ENCODE measurements at regions not wholly inside any gene's neighbourhood (a gene's known extent, or its start where the extent isn't known, plus 50 kb on each side); places are given as distances from the start of the nearest gene placed in this dataset.

- no peaks in the 10 kb centered on the region for H3K27me3 ChIP-seq (ENCODE audit: control insufficient read depth, extremely low read depth, insufficient read depth, low read length)
- H3K9ac ChIP-seq (ENCODE audit: control insufficient read depth, extremely low read depth, insufficient read depth, low read length), result no peak overlapping the region
- H3K4me3 ChIP-seq (ENCODE audit: control insufficient read depth in 2 of 3, extremely low read depth in 1 of 3, insufficient read depth in 2 of 3, low read depth in 1 of 3, low read length in 3 of 3), result no peak overlapping the region
- dilution Hi-C loops (cut with MboI; ENCODE audit: extremely low pct_ligation_motif_present, low sequenced_read_pairs), result no loop called here
- H3K9me1 ChIP-seq (ENCODE audit: control insufficient read depth, extremely low read depth, insufficient read depth, low read length), result no peaks in the 10 kb centered on the region
- TF ChIP-seq EZH2 (IDR thresholded peaks at IDR 0.05; ENCODE audit: low read length), result no peak
- TF ChIP-seq, protein P1, sequence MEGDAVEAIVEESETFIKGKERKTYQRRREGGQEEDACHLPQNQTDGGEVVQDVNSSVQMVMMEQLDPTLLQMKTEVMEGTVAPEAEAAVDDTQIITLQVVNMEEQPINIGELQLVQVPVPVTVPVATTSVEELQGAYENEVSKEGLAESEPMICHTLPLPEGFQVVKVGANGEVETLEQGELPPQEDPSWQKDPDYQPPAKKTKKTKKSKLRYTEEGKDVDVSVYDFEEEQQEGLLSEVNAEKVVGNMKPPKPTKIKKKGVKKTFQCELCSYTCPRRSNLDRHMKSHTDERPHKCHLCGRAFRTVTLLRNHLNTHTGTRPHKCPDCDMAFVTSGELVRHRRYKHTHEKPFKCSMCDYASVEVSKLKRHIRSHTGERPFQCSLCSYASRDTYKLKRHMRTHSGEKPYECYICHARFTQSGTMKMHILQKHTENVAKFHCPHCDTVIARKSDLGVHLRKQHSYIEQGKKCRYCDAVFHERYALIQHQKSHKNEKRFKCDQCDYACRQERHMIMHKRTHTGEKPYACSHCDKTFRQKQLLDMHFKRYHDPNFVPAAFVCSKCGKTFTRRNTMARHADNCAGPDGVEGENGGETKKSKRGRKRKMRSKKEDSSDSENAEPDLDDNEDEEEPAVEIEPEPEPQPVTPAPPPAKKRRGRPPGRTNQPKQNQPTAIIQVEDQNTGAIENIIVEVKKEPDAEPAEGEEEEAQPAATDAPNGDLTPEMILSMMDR (optimal IDR thresholded peaks at IDR 0.05 in 1 of 3, IDR thresholded peaks at IDR 0.05 in 1 of 3, conservative IDR thresholded peaks at IDR 0.05 in 1 of 3; ENCODE audit: extremely low read depth in 1 of 3, insufficient read depth in 2 of 3, low read length in 3 of 3), result no peak
- no peak overlapping the region for H3K4me2 ChIP-seq (ENCODE audit: control insufficient read depth, extremely low read depth, insufficient read depth, low read depth, low read length)
- no peaks in the 10 kb centered on the region for H3K4me1 ChIP-seq (ENCODE audit: control insufficient read depth, extremely low read depth, insufficient read depth, low read length)
- FAIRE-seq, result no peak
- no peaks in the 10 kb centered on the region for H3K36me3 ChIP-seq (ENCODE audit: control insufficient read depth in 2 of 2, extremely low read depth in 1 of 2, insufficient read depth in 2 of 2, low read length in 2 of 2)
- DNase-seq (ENCODE audit: low read depth, low spot score), result no peak
- no peak overlapping the region for H3K27ac ChIP-seq (ENCODE audit: control insufficient read depth, insufficient read depth, low read length)
- no peaks in the 10 kb centered on the region for H3K9me3 ChIP-seq (ENCODE audit: control insufficient read depth, low read depth, low read length)
- no peaks in the 10 kb centered on the region for H3K79me2 ChIP-seq (ENCODE audit: control insufficient read depth, insufficient read depth, low read length)
- no peaks in the 10 kb centered on the region for H4K20me1 ChIP-seq (ENCODE audit: control insufficient read depth, extremely low read depth, insufficient read depth, low read length)
- H2AFZ ChIP-seq (ENCODE audit: control insufficient read depth, low read length), result no peak overlapping the region
These were observed 186.9 kb upstream of the SATB1 start for GRCh38 chr3:18611991-18612390.

GRCh38 chr3:18609187-18609586, 184.0 kb upstream of the SATB1 start:
- H3K9me3 ChIP-seq (ENCODE audit: control insufficient read depth, low read depth, low read length), result no peaks in the 10 kb centered on the region
- no peak overlapping the region for H2AFZ ChIP-seq (ENCODE audit: control insufficient read depth, low read length)
- no peaks in the 10 kb centered on the region for H3K27me3 ChIP-seq (ENCODE audit: control insufficient read depth, extremely low read depth, insufficient read depth, low read length)
- no peaks in the 10 kb centered on the region for H4K20me1 ChIP-seq (ENCODE audit: control insufficient read depth, extremely low read depth, insufficient read depth, low read length)
- dilution Hi-C loops (cut with MboI; ENCODE audit: extremely low pct_ligation_motif_present, low sequenced_read_pairs), result no loop called here
- no peak overlapping the region for H3K27ac ChIP-seq (ENCODE audit: control insufficient read depth, insufficient read depth, low read length)
- FAIRE-seq, result no peak
- no peak overlapping the region for H3K9ac ChIP-seq (ENCODE audit: control insufficient read depth, extremely low read depth, insufficient read depth, low read length)
- no peaks in the 10 kb centered on the region for H3K4me1 ChIP-seq (ENCODE audit: control insufficient read depth, extremely low read depth, insufficient read depth, low read length)
- no peak overlapping the region for H3K4me3 ChIP-seq (ENCODE audit: control insufficient read depth in 2 of 3, extremely low read depth in 1 of 3, insufficient read depth in 2 of 3, low read depth in 1 of 3, low read length in 3 of 3)
- H3K79me2 ChIP-seq (ENCODE audit: control insufficient read depth, insufficient read depth, low read length), result no peaks in the 10 kb centered on the region
- H3K36me3 ChIP-seq (ENCODE audit: control insufficient read depth in 2 of 2, extremely low read depth in 1 of 2, insufficient read depth in 2 of 2, low read length in 2 of 2), result no peaks in the 10 kb centered on the region
- DNase-seq (ENCODE audit: low read depth, low spot score), result no peak
- no peak for TF ChIP-seq EZH2 (IDR thresholded peaks at IDR 0.05; ENCODE audit: low read length)
- TF ChIP-seq, protein P1 (optimal IDR thresholded peaks at IDR 0.05 in 1 of 3, IDR thresholded peaks at IDR 0.05 in 1 of 3, conservative IDR thresholded peaks at IDR 0.05 in 1 of 3; ENCODE audit: extremely low read depth in 1 of 3, insufficient read depth in 2 of 3, low read length in 3 of 3), result no peak
- no peak overlapping the region for H3K4me2 ChIP-seq (ENCODE audit: control insufficient read depth, extremely low read depth, insufficient read depth, low read depth, low read length)
- H3K9me1 ChIP-seq (ENCODE audit: control insufficient read depth, extremely low read depth, insufficient read depth, low read length), result no peaks in the 10 kb centered on the region

All from keratinocyte (primary cell).